ENCODE measurements at regions not wholly inside any gene's neighbourhood (a gene's known extent, or its start where the extent isn't known, plus 50 kb on each side); places are given as distances from the start of the nearest gene placed in this dataset.
"Not testable (repeated sequence)": the region's sequence is repeated elsewhere in the genome, so short reads cannot be mapped to it uniquely, and the experiment has no call there.

DNA sequence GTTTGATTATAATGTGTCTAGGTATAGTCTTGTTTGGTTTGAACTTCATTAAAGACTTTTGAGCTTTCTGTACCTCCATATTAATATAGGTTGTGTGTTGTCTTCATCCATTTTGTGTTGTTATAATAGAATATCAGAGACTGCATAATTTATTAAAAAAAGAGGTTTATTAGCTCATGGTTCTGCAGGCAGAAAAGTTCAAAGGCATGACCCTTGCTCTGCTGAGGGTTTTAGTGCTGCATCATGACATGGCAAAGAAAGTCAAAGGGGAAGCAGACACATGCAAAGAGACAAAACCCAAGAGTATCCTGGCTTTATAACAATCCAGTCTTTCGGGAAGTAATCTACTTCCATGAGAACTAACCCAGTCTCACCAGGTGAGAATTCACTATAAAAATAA lies 358.2 kb downstream of the EDEM1 start:
- no peak for DNase-seq (ENCODE audit: low spot score)

DNA sequence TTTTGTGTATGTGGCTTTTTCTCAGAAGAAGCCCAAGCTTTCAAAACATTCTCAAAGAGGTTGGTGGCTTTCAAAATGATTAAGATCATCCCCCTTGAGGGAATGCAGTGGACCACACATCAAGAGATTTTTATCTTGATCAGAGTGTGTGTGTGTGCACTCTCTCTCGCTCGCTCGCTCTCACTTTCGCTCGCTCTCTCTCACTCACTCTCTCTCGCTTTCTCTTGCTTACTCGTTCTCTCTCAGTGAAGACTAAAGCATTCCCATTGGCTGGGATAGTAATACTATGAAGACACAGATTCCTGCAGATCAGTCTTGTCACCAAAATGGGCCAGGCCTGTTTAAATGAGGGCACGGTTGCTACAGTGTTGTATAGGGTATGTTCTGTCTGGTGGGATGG lies 365.7 kb downstream of the EDEM1 start:
- no peak for DNase-seq (ENCODE audit: low spot score)

DNA sequence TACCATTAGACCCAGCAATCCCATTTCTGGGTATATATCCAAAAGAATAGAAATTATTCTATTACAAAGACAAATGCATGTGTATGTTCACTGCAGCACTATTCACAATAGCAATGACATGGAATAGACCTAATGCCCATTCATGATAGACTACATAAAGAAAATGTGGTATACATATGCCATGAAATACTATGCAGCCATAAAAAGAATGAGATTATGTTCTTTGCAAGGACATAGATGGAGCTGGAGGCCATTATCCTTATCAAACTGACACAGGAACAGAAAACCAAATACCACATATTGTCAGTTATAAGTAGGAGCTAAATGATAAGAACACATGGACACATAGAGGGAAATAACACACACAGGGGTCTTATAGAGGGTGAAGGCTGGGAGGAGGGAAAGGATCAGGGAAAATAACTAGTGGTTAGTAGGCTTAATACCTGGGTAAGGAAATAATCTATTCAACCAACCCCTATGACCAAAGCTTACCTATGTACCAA lies 366.8 kb downstream of the EDEM1 start:
- no peak for DNase-seq (ENCODE audit: low spot score)

DNA sequence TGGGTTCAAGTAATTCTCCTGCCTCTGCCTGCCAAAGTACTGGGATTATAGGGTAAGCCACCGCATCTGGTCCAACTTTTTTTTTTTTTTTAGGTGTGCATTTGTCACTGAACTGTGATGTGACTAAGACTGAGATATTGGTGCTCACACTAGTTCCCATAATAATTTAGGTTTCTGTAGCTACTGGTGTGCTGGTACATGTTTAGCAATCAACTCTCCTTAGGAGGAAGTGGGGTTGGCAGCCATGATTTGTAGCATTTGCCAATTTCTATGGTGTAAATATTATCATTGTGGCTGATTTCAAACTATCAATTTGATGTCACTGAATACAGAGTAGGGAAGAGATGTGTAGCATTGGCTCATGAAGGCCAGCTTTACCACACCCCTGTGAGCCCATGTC lies 372.7 kb downstream of the EDEM1 start:
- no peak for DNase-seq (ENCODE audit: low spot score)

DNA sequence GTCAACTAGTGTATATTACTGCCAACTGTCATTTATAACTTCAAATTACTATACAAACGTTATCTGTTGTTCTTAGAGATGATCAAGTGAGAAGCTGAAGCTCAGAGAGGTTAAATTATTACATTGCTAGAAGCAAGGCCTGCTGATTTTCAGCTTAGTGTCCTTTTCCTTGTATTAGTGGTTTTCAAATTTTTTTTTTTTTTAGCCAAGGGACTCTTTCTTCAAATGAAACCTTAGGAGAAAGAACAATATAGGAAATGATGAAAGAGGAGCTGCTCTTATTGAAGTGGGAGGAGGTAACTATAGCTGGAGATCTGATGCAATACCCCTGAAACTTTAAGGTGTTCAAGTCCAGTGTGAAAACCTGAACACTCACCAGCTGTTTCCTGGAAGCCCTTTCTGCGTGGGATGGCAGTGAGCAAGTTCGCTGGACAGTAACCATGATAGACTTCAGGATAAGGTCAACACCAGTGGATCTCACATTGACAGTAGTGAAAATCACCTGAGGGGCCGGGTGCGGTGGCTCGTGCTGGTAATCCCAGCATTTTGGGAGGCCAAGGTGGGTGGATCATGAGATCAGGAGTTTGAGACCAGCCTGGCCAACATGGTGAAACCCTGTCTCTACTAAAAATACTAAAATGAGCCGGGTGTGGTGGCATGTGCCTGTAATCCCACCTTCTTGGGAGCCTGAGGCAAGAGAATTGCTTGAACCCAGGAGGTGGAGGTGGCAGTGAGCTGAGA lies 376.2 kb downstream of the EDEM1 start:
- DNase-seq (ENCODE audit: low spot score): no peak

DNA sequence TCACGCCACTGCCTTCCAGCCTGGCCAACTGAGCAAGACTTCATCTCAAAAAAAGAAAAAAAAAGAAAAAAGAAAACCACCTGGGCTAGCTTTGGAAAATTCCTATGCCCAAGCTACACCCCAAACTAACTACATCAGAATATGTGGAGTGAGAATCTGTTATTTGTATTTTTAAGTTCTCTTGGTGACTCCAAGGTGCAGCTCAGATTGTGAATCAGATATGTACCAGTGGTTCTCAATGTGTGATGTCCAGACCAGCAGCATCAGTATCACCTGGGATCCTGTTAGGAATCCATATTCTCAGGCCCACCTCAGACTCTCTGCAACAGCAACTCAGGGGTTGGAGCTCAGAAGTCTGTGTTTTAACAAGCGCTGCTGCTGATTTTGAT lies 376.8 kb downstream of the EDEM1 start:
- DNase-seq (ENCODE audit: low spot score): no peak

DNA sequence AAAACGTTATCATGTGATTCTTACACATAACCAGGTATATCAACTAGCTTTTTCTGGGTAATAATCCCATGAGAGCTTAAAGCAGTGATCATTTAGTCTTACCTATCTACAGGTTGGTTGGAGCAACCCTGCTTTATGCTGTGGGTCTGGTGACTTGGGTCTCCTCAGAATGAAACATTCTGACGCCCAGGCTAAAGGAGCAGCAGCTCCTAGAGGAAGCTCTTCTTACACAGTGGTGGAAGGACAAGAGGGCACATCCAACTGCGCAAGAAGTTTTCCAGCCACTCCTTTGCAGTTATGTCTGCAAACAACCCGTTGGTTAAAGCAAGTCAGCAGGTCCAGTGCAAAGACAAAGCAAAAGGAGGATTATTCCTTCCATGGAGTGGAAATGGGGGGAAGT lies 377.5 kb downstream of the EDEM1 start:
- no peak for DNase-seq (ENCODE audit: low spot score)

DNA sequence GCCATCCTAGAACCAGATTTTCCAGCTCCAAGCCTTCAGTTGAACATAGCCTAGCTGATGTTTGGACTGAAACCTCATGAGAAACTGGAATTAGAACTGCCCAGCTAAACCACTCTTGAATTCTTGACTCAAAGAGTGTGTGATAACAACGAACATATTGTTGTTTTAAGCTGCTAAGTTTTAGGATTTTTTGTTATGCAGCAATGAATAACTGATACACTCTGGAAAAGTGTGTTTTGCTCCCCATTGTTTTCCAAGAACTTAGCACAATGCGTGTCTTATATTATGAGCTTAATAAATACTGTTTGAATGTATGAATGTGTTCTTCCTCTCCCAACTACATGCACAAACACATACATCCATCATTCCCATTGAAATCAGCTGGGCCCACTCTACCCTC lies 379.6 kb downstream of the EDEM1 start:
- DNase-seq (ENCODE audit: low spot score): no peak

DNA sequence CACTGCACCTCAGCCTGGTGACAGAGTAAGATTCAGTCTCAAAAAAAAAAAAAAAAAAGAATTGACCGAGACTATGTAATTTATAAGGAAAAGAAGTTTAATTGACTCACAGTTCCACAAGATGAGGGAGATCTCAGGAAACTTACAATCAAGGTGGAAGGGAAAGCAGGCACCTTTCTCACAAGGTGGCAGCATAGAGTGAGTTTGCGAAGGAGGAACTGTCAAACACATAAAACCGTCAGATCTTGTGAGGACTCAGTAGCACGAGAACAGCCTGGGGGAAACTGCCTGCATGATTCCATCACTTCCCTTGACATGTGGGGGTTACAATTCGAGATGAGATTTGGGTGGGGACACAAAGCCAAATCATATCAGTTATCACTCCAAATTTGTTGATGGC lies 380.9 kb downstream of the EDEM1 start:
- no peak for DNase-seq (ENCODE audit: low spot score)

DNA sequence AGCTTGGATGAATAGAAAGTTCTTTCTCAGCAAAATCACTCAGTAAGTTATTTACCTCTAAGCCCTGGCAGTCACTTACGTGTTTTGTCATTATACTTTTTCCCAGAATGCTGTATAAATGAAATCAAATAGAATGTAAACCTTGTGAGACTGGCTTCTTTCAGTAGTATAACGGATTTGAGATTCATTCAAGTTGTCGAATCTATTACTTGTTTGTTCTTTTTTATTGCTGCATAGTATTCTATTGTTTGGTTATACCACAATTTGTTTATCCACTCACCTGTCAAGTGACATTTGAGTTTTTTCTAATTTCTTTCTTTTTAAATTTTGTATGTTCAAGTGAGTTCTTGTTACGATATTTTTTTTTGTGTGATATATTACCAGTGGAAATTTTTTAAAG lies 381.6 kb downstream of the EDEM1 start:
- DNase-seq (ENCODE audit: low spot score): no peak

DNA sequence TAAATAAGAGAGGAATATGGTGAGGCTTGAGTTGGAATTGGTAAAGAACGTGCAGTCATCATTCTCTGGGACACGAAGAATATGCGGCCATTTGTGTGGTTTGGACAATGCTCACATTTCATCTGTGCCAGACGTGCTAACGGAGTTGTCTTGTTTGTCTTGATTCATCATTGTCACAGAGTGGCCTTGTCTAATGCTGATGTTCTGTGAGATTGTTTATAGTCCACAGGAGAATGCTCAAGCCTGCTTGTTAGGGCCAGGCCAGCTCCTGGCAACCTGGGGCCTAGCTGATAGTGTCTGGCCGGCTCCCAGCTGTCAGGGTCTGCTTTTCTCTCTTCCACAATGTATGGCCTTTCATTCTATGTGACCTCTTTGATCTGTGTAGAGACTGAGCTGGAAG lies 384.7 kb downstream of the EDEM1 start:
- no peak for DNase-seq (ENCODE audit: low spot score)

DNA sequence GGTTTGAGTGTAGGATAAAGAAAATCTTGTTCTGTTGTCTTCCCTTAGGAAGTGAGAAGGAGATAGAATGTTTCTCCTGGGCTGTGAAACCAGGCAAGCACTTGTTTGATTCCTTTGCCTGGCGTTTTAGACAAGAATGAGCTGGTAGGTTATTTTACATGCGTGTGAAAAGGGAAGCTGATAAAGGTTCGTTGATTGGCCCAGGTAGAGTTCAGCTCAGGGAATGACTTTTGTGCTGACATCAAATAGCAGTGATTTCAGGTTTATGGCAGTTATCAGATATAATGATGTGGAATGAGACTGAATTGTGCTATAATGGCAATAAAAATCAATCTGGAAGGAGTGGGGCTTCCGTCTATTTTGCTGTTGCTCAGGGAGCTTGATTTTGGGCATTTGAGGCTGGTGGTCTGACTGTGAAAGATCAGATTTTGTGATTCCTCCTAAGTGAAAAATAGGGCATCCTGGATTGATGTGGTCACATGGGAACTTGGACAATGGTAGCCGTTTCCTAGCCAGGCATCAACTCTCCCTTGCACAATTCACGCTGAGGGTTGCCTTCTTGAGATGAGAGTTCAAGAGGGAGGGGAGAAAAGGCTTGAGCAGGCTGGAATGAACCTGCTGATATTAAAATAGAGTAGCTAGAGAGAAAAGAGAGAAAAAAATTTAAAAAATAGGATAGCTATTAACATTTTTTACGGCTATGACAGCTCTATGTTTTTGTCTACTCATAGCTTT lies 388.9 kb downstream of the EDEM1 start:
- DNase-seq (ENCODE audit: low spot score): no peak

DNA sequence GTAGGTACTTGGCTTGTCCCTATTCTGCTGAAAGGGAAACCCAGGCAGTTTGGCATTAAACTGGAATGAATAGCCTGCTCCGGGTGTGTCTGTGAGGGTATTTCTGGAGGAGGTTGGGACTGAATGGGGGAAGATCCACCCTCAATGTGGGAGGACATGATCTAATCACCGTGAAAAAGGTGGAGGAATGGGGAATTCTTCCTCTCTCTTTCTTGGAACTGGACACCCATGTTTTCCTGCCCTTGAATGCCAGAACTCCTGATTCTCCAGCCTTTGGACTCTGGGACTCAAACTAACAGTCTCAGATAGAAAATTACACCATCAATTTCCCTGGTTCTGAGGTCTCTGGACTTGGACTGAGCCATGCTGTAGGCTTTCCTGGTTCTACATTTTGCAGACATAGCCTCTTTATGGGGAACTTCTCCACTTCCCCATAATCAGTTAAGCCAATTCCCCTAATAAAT lies 391.7 kb downstream of the EDEM1 start:
- no peak for DNase-seq (ENCODE audit: low spot score)

DNA sequence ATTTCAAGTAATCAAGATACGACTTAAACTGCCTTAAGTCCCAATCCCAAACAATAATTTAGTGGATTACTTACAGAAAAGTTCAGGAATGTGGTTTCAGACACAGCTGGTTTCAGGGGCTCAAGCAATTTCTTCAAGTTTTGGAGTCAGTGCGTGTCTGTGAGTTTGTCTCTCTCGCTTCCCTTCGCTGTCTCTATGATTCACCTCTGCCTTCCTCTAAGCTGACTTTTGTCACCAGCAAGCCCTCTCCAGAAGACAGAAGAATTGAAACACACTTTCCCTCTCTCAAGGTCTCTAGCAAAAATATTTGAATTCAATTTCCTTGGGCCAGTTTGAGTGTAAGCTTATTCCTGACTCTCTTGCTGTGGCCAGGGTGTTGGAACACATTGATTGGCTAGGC lies 392.4 kb downstream of the EDEM1 start:
- DNase-seq (ENCODE audit: low spot score): no peak

DNA sequence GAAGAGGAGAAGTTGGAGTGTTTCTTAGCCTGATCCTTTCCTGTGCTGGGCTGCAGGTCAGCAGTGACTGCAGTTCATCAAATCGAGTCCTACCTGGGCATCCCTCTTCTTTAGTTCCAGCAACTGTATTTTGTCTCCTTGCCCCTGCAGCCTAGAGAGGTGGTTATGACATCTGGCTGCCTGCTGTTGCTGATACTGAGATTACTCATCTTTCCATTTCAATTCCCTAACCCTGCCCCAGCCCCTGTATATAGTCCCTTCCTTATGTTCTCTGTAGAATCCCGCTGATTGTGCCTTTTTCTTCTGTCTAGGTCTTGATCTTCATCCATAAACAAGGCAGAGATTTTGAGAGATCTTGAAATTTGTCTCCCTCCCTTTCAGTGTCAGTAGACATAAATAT lies 393.3 kb downstream of the EDEM1 start:
- no peak for DNase-seq (ENCODE audit: low spot score)

DNA sequence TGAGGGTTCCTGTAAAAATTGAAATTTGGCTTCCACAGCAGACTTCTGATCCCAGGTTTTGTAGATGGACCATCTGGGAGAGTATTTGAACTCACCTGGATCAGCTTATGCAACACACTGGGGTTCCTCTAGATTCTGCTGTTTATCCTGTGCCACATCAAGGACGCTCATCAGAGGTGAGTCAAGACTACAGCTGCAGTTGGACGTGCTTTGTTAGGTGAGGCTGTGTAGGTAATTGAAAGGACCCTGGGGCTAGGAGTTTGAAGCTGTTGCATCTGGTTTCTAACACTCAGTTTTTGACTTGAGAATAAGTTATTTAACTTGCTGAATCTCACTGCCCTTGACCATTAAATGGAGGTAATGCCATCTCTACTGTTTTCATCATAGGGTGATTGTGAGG lies 394.2 kb downstream of the EDEM1 start:
- no peak for DNase-seq (ENCODE audit: low spot score)

DNA sequence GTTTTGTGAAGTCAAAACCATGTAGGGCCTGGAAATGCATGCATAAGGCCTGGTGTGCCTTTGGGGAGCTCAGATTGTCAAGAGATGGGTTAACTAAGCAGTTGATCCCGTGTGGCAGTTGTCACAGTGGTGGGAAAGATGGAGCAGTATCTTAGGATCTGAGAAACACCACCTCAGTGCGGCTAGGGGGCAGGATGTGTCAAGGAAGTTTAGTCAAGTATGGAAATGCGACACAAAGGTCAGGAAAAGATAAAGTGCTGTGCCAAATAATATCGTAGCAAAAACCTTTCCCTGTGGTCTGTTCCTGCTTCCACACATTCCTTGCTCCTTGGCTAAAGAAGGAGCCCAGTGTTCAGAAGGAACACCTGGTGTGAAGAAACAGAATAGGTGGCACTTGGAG lies 396.4 kb downstream of the EDEM1 start:
- DNase-seq (ENCODE audit: low spot score): no peak

DNA sequence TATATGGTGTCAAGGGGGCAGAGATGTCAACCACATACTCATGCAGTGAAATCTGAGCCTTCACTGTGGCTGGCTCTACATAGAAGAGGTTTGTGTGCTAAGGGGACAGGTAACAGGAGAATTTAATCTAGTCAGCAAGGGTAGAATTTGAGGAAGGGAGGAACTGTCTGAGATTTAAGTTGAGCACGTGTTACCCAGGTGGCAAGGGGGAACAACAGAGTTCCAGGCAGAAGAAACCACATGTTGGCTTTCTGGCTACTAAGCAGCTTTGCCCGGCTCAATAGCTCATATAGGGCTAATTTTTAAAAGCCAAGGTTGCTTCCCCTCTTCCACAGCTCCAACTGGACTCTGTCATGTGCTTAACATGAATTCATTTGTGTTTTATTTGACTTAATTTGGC lies 397.6 kb downstream of the EDEM1 start:
- no peak for DNase-seq (ENCODE audit: low spot score)

DNA sequence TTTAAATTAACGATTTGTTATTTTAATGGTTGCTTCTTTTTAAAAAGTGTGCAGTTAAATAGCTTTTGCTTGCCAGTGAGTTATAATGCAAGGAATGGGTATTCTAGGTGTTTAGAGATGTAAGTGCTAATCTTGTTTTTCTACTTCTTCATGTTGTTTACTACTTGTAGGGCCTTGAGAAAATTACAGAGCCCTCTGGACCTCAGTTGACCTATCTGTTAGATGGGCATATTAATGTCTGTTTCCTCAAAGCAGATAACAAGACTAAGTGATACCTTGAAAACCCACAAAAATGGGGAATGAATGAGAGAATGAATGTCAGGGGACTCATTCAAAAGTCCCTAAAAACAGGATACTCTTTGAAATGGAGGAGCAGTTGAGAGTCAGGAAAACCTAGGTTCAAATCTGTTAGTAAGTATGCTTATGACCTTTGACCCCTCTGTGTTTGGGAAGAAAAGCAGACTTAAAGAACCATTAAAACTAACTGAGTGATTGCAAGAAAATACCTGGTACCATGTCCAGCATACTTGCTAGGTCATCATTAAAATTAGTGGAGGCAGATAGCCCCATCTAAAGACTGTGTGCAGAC lies 419.5 kb downstream of the EDEM1 start:
- DNase-seq (ENCODE audit: low spot score): no peak

DNA sequence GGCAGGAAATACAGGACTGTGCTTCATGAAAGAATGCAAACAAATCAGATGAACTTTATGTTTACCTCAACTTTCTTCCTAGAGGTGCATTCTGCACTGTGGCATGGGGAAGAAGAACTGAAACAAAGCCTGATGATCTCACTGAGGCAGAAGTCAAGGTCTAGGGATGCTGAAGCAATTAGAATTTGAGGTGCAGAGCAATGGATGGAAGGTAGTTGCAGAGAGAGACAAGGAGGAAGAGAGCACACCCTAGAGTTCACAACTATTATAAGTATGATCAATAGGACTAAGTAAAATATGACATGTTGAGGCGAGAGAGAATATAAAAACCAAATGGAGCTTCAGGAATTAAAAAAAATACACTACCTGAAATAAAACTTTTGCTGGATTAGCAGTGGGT lies 420.1 kb downstream of the EDEM1 start:
- DNase-seq (ENCODE audit: low spot score): no peak

DNA sequence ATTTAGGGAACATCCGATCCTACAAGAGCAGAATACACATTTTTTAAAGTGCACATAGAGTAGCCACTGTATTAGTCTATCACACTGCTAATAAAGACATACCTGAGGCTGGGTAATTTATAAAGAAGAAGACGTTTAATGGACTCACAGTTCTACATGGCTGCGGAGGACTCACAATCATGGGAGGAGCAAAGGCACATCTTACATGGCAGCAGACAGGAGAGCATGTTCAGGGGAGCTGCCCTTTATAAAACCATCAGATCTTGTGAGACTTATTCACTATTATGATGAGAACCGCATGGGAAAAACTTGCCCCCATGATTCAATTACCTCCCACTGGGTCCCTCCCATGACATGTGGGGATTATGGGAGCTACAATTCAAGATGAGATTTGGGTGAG lies 421.5 kb downstream of the EDEM1 start:
- DNase-seq (ENCODE audit: low spot score): not testable (repeated sequence)

DNA sequence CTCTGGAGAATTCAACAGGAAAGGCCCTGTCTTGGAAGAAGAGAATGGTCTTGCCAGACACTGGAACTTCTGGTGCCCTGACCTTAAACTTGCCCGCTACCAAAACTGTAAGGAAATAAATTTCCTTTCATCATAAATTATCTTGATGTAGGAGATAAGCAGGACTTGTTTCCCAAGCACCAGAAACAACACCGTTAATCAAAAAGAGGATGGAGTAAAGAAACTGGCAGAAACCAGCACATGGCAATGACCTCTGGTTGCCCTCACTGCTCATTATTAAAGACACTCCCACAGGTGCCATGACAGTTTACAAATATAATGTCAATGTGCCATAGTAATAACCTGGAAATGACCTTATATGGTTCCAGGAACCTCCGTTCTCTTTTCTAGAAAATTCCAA lies 426.1 kb downstream of the EDEM1 start:
- DNase-seq (ENCODE audit: low spot score): no peak

DNA sequence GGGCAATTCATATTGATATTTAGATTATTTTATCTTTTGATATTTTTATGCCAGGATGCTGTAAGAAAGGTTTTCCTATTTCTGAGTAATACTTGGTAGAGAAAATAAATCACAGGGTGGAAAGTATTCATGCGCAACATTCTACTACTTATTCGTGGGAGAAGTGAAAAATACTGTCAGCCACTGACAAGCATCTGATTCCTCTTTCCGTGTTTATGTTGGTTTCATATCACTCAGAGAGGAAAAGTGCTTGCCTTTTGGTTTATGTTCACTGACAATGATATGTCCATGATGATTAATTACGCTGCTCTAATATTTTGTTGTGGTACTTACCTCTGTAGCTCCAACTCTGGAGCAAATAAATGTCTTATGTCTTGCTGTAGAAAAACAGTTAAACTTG lies 429.4 kb downstream of the EDEM1 start:
- DNase-seq (ENCODE audit: low spot score): no peak

All from HuH-7.5 (cell line).